ENCODE measurements at regions not wholly inside any gene's neighbourhood (a gene's known extent, or its start where the extent isn't known, plus 50 kb on each side); places are given as distances from the start of the nearest gene placed in this dataset.

DNA sequence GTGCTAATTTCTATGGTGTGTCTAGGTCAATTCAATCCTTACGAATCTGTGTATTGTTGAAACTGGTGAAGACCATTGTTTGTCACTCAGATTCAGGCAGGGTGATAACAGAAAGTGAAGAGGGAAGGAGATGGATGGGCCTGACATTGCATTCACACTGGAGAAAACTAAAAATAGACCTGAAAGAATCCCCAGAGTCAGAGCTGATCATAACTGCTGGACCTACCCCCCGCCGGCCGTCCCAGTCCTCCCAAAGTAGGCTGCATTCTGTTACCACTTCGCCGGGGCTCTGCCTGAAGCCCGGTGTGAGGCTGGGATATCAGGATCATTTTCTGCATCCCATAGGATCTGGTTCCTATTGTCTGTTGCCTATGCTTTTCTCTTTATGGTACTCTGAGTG lies 121.1 kb downstream of the NUF2 start:
- TF ChIP-seq EGR1 (conservative IDR thresholded peaks at IDR 0.05), result no peak
- TF ChIP-seq EP300 (IDR thresholded peaks at IDR 0.05; ENCODE audit: low read length), result no peak
- TF ChIP-seq, protein P1, sequence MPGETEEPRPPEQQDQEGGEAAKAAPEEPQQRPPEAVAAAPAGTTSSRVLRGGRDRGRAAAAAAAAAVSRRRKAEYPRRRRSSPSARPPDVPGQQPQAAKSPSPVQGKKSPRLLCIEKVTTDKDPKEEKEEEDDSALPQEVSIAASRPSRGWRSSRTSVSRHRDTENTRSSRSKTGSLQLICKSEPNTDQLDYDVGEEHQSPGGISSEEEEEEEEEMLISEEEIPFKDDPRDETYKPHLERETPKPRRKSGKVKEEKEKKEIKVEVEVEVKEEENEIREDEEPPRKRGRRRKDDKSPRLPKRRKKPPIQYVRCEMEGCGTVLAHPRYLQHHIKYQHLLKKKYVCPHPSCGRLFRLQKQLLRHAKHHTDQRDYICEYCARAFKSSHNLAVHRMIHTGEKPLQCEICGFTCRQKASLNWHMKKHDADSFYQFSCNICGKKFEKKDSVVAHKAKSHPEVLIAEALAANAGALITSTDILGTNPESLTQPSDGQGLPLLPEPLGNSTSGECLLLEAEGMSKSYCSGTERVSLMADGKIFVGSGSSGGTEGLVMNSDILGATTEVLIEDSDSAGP (CRISPR knock-in tag; IDR thresholded peaks at IDR 0.05), result no peak
- no peak for TF ChIP-seq NCOA4 (IDR thresholded peaks at IDR 0.05; ENCODE audit: partially characterized antibody)
- TF ChIP-seq, protein P2, sequence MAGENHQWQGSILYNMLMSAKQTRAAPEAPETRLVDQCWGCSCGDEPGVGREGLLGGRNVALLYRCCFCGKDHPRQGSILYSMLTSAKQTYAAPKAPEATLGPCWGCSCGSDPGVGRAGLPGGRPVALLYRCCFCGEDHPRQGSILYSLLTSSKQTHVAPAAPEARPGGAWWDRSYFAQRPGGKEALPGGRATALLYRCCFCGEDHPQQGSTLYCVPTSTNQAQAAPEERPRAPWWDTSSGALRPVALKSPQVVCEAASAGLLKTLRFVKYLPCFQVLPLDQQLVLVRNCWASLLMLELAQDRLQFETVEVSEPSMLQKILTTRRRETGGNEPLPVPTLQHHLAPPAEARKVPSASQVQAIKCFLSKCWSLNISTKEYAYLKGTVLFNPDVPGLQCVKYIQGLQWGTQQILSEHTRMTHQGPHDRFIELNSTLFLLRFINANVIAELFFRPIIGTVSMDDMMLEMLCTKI (IDR thresholded peaks at IDR 0.05; ENCODE audit: partially characterized antibody), result no peak
- no peak for TF ChIP-seq YY1 (IDR thresholded peaks at IDR 0.05; ENCODE audit: borderline replicate concordance in 1 of 3, control insufficient read depth in 1 of 3, extremely low read depth in 1 of 3, insufficient read depth in 3 of 3, insufficient read length in 1 of 3, insufficient replicate concordance in 2 of 3, low read depth in 1 of 3, low read length in 2 of 3)
- no peak for TF ChIP-seq SOX6 (IDR thresholded peaks at IDR 0.05)
- TF ChIP-seq, protein P3, sequence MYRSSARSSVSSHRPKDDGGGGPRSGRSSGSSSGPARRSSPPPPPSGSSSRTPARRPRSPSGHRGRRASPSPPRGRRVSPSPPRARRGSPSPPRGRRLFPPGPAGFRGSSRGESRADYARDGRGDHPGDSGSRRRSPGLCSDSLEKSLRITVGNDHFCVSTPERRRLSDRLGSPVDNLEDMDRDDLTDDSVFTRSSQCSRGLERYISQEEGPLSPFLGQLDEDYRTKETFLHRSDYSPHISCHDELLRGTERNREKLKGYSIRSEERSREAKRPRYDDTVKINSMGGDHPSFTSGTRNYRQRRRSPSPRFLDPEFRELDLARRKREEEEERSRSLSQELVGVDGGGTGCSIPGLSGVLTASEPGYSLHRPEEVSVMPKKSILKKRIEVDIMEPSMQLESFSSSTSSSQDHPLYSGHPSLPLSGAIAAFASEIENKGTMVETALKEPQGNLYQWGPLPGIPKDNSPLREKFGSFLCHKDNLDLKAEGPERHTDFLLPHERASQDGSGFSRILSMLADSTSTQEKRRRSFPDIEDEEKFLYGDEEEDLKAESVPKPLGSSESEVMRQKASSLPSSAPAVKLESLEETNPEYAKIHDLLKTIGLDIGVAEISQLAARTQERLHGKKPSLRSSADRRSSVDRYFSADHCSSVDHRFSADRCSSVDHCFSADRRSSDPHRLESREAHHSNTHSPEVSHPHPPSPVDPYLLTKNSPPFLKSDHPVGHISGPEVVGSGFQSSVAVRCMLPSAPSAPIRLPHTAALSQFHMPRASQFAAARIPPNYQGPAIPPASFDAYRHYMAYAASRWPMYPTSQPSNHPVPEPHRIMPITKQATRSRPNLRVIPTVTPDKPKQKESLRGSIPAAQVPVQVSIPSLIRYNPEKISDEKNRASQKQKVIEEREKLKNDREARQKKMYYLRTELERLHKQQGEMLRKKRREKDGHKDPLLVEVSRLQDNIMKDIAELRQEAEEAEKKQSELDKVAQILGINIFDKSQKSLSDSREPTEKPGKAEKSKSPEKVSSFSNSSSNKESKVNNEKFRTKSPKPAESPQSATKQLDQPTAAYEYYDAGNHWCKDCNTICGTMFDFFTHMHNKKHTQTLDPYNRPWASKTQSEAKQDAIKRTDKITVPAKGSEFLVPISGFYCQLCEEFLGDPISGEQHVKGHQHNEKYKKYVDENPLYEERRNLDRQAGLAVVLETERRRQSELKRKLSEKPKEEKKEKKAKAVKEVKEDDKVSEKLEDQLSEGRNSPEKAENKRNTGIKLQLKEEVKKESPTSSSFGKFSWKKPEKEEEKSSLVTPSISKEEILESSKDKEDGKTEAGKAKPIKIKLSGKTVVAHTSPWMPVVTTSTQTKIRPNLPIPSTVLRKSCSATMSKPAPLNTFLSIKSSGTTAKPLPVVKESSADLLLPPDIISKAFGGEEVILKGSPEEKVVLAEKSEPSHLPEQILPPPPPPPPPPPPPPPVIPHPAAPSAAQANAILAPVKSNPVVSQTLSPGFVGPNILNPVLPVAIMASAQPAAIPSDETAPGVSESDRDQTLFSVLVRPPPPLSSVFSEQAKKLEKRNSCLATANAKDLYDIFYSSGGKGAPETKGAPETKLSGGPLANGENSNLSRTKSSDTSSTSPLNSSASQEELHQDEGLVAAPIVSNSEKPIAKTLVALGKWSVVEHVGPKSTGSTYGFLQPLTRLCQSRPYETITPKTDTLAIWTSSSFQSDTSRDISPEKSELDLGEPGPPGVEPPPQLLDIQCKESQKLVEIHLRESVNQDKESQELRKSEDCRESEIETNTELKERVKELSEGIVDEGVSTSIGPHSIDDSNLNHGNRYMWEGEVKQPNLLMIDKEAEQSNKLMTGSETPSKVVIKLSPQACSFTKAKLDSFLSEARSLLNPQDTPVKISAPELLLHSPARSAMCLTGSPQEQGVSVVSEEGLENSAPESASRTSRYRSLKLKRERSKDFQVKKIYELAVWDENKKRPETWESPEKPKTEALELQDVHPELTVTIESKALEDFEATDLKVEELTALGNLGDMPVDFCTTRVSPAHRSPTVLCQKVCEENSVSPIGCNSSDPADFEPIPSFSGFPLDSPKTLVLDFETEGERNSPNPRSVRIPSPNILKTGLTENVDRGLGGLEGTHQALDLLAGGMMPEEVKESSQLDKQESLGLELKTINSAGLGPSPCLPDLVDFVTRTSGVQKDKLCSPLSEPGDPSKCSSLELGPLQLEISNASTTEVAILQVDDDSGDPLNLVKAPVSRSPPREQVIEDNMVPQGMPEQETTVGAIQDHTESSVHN (IDR thresholded peaks at IDR 0.05; ENCODE audit: borderline replicate concordance in 1 of 2, low read depth in 1 of 2), result no peak
- TF ChIP-seq ZNF143 (CRISPR knock-in tag; IDR thresholded peaks at IDR 0.05), result no peak
- TF ChIP-seq, protein P4, sequence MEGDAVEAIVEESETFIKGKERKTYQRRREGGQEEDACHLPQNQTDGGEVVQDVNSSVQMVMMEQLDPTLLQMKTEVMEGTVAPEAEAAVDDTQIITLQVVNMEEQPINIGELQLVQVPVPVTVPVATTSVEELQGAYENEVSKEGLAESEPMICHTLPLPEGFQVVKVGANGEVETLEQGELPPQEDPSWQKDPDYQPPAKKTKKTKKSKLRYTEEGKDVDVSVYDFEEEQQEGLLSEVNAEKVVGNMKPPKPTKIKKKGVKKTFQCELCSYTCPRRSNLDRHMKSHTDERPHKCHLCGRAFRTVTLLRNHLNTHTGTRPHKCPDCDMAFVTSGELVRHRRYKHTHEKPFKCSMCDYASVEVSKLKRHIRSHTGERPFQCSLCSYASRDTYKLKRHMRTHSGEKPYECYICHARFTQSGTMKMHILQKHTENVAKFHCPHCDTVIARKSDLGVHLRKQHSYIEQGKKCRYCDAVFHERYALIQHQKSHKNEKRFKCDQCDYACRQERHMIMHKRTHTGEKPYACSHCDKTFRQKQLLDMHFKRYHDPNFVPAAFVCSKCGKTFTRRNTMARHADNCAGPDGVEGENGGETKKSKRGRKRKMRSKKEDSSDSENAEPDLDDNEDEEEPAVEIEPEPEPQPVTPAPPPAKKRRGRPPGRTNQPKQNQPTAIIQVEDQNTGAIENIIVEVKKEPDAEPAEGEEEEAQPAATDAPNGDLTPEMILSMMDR (IDR thresholded peaks at IDR 0.05 in 2 of 3, conservative IDR thresholded peaks at IDR 0.05 in 1 of 3; ENCODE audit: insufficient read depth in 2 of 3, low read depth in 1 of 3, low read length in 3 of 3), result no peak
- no peak for TF ChIP-seq DPF2 (IDR thresholded peaks at IDR 0.05)
- no peak for TF ChIP-seq RFX7 (CRISPR knock-in tag; IDR thresholded peaks at IDR 0.05)
- TF ChIP-seq GTF2F1 (IDR thresholded peaks at IDR 0.05; ENCODE audit: low read depth, low read length), result no peak

All from K562 (cell line).